SK-N-SH (cell line): ENCODE measurements at regions not wholly inside any gene's neighbourhood (a gene's known extent, or its start where the extent isn't known, plus 50 kb on each side); places are given as distances from the start of the nearest gene placed in this dataset.
"Not testable (repeated sequence)": the region's sequence is repeated elsewhere in the genome, so short reads cannot be mapped to it uniquely, and the experiment has no call there.

ENCODE experiments used
- CTCF ChIA-PET: fragments of 300-600, 350-600 bp; formaldehyde crosslinking; extraction: SDS; loops from one replicate; lab custom pipeline; 2021; lab: Yijun Ruan, JAX
- POLR2A ChIA-PET: fragments of 350-600 bp; sonication (Branson Sonifier 250); formaldehyde crosslinking; extraction: SDS; loops from one replicate; lab custom pipeline; 2020; ENCODE audit warnings: antibody characterized with exemption, inconsistent platforms; lab: Yijun Ruan, JAX
- DNase-seq: peaks from one replicate; pipeline ENCODE4 v3.0.0; 2012
- H2AFZ ChIP-seq: fragments of 200-600 bp; sonication (generic); 2 replicates; pipeline ENCODE4 v1.8.1; 2016; ENCODE audit warnings: antibody characterized with exemption, mild to moderate bottlenecking, low read depth
- H3F3A ChIP-seq: fragments of 200-600 bp; sonication (generic); replicated peaks from 2 replicates; pipeline ENCODE3; 2016; ENCODE audit warnings: antibody characterized with exemption, mild to moderate bottlenecking; ENCODE audit not compliant: insufficient read depth
- H3K27ac ChIP-seq, 2 experiments: fragments of 200-500 bp in 1 of 2; fragments of 200-600 bp in 1 of 2; sonication (Bioruptor generic) in 1 of 2; sonication (generic), shearing (Covaris generic) in 1 of 2; 2 replicates each; pipeline versions ENCODE4 v1.5.1 to v1.6.1; 2014 to 2016; ENCODE audit warnings: low read depth in 2 of 2, inconsistent platforms in 1 of 2, low read length in 1 of 2, mild to moderate bottlenecking in 1 of 2, mixed read lengths in 1 of 2
- H3K27me3 ChIP-seq: fragments of 200-600 bp; sonication (generic), shearing (Covaris generic); 2 replicates; pipeline ENCODE4 v1.6.1; 2016; ENCODE audit warnings: mixed run types; ENCODE audit not compliant: insufficient read depth
- H3K36me3 ChIP-seq, 2 experiments: fragments of 200-500 bp in 1 of 2; fragments of 200-600 bp in 1 of 2; sonication (Bioruptor generic) in 1 of 2; sonication (generic) in 1 of 2; replicated peaks in 1 of 2; 2 replicates each; pipeline versions ENCODE3 to v1.5.1; 2014 to 2016; ENCODE audit warnings: low read length in 1 of 2, mild to moderate bottlenecking in 1 of 2; ENCODE audit not compliant: insufficient read depth in 2 of 2, control insufficient read depth in 1 of 2
- H3K4me1 ChIP-seq, 2 experiments: fragments of 200-500 bp in 1 of 2; fragments of 200-600 bp in 1 of 2; sonication (Bioruptor generic) in 1 of 2; sonication (generic), shearing (Covaris generic) in 1 of 2; 2 replicates each; pipeline versions ENCODE4 v1.5.1 to v1.6.1; 2014 to 2016; ENCODE audit warnings: low read depth in 1 of 2, low read length in 1 of 2, mixed run types in 1 of 2; ENCODE audit not compliant: insufficient read depth in 2 of 2, control insufficient read depth in 1 of 2
- H3K4me2 ChIP-seq: fragments of 200-600 bp; sonication (generic), shearing (Covaris generic); 2 replicates; pipeline ENCODE4 v1.6.1; 2017; ENCODE audit warnings: mixed run types
- H3K4me3 ChIP-seq, 2 experiments: fragments of 200-500 bp in 1 of 2; fragments of 200-600 bp in 1 of 2; sonication (Bioruptor generic) in 1 of 2; sonication (generic), shearing (Covaris generic) in 1 of 2; 2 replicates each; pipeline versions ENCODE4 v1.5.1 to v1.8.1; 2014 to 2016; ENCODE audit warnings: low read depth in 2 of 2, inconsistent platforms in 1 of 2, low read length in 1 of 2, mild to moderate bottlenecking in 1 of 2, mixed read lengths in 1 of 2, moderate library complexity in 1 of 2
- H3K79me2 ChIP-seq: fragments of 200-600 bp; sonication (generic); 2 replicates; pipeline ENCODE4 v1.8.1; 2017; ENCODE audit warnings: mild to moderate bottlenecking; ENCODE audit not compliant: insufficient read depth
- H3K9ac ChIP-seq: fragments of 200-600 bp; sonication (generic); 2 replicates; pipeline ENCODE4 v1.6.1; 2017; ENCODE audit warnings: mixed run types
- H3K9me2 ChIP-seq: fragments of 200-600 bp; sonication (generic); 2 replicates; pipeline ENCODE4 v1.6.1; 2017; ENCODE audit warnings: mixed run types
- H3K9me3 ChIP-seq: fragments of 200-600 bp; sonication (generic); 2 replicates; pipeline ENCODE4 v1.6.1; 2017; ENCODE audit warnings: mixed run types, mild to moderate bottlenecking, moderate library complexity
- H4K20me1 ChIP-seq: fragments of 200-600 bp; sonication (generic); 2 replicates; pipeline ENCODE4 v1.6.1; 2017; ENCODE audit warnings: mild to moderate bottlenecking, mixed run types; ENCODE audit not compliant: insufficient read depth
- EP300 ChIP-seq, 2 experiments: IDR thresholded peaks; 2 replicates each; pipeline versions ENCODE4 v1.4.0 to v1.6.1; 2012; ENCODE audit warnings: borderline replicate concordance in 1 of 2, low read depth in 1 of 2, low read length in 1 of 2
- EZH2phosphoT487 ChIP-seq: fragments of 200-600 bp; sonication (generic); IDR thresholded peaks from 2 replicates; pipeline ENCODE4 v1.6.1; 2017; ENCODE audit warnings: low read depth, mixed run types, mild to moderate bottlenecking, antibody characterized with exemption, moderate library complexity, borderline replicate concordance
- GATA2 ChIP-seq: sonication (generic); formaldehyde crosslinking; IDR thresholded peaks from 2 replicates; pipeline ENCODE4 v1.5.0; 2020; ENCODE audit warnings: mild to moderate bottlenecking, missing genetic modification reagents
- MEF2A ChIP-seq: IDR thresholded peaks from 2 replicates; pipeline ENCODE4 v1.4.0; 2012; ENCODE audit warnings: low read depth, borderline replicate concordance
- NFIC ChIP-seq: IDR thresholded peaks from 2 replicates; pipeline ENCODE4 v1.4.0; 2012; ENCODE audit warnings: borderline replicate concordance
- POLR2AphosphoS5 ChIP-seq: IDR thresholded peaks from 2 replicates; pipeline ENCODE4 v1.6.1; 2012; ENCODE audit warnings: low read depth, low read length
- RAD21 ChIP-seq: IDR thresholded peaks from 2 replicates; pipeline ENCODE4 v1.6.1; 2012; ENCODE audit warnings: mild to moderate bottlenecking, low read length
- RXRA ChIP-seq: IDR thresholded peaks from 2 replicates; pipeline ENCODE4 v1.4.0; 2012; ENCODE audit warnings: low read depth, mild to moderate bottlenecking, borderline replicate concordance
- SMC3 ChIP-seq: IDR thresholded peaks from 2 replicates; pipeline ENCODE4 v1.6.1; 2012; ENCODE audit warnings: low read depth, low read length, improper control_type of control experiment
- TAF1 ChIP-seq: IDR thresholded peaks from 2 replicates; pipeline ENCODE4 v1.6.1; 2012; ENCODE audit warnings: low read depth, mild to moderate bottlenecking, low read length, moderate library complexity, borderline replicate concordance
- WGBS: methylation state at CpG from one replicate; pipeline ENCODE4 v1.1.6; 2017; ENCODE audit warnings: low lambda C conversion rate; 5-methylcytosine and 5-hydroxymethylcytosine counted together
- TF ChIP-seq, protein P1 (sequence below): fragments of 150-350 bp; IDR thresholded peaks from 2 replicates; pipeline ENCODE4 v1.6.1; 2017; ENCODE audit warnings: antibody characterized with exemption, low read length, low read depth, borderline replicate concordance
- TF ChIP-seq, protein P2 (sequence below): IDR thresholded peaks from 2 replicates; pipeline ENCODE4 v1.4.0; 2012; ENCODE audit warnings: low read depth, borderline replicate concordance
- TF ChIP-seq, protein P3 (sequence below): IDR thresholded peaks from 2 replicates; pipeline ENCODE4 v1.4.0; 2012; ENCODE audit warnings: low read depth, borderline replicate concordance
- TF ChIP-seq, protein P4 (sequence below): IDR thresholded peaks from 2 replicates; pipeline ENCODE4 v1.6.1; 2012; ENCODE audit warnings: mild to moderate bottlenecking, low read depth, low read length, moderate library complexity

DNA sequence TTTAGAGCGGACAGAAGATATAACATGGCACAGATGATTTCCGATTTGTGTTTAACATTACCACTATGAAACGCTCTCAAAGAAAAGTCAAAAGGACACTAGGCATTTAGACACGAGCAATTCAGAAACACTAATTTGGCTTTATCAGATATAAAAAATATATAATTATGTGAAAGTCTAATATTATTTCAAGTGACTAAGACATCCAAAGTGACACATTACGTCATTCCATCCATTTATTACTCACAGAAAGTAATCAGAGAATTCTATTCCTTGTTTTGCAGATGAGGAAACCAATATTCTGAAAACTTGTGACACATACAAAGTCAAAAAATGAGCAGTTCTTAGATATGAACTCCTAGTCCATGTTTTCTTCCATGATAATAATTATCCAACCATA, 250.8 kb upstream of the USP15 start:
- TF ChIP-seq POLR2AphosphoS5 (no peak), EZH2phosphoT487 (no peak), NFIC (no peak), TAF1 (no peak), SMC3 (no peak), MEF2A (no peak), RXRA (no peak), EP300 (IDR thresholded peaks at IDR 0.05; ENCODE audit: borderline replicate concordance in 1 of 2, low read depth in 1 of 2, low read length in 1 of 2) (no peak), RAD21 (no peak), GATA2 (CRISPR knock-in tag) (no peak)
- TF ChIP-seq, protein P1, sequence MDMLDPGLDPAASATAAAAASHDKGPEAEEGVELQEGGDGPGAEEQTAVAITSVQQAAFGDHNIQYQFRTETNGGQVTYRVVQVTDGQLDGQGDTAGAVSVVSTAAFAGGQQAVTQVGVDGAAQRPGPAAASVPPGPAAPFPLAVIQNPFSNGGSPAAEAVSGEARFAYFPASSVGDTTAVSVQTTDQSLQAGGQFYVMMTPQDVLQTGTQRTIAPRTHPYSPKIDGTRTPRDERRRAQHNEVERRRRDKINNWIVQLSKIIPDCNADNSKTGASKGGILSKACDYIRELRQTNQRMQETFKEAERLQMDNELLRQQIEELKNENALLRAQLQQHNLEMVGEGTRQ: no peak
- TF ChIP-seq, protein P2, sequence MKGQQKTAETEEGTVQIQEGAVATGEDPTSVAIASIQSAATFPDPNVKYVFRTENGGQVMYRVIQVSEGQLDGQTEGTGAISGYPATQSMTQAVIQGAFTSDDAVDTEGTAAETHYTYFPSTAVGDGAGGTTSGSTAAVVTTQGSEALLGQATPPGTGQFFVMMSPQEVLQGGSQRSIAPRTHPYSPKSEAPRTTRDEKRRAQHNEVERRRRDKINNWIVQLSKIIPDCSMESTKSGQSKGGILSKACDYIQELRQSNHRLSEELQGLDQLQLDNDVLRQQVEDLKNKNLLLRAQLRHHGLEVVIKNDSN: no peak
- TF ChIP-seq, protein P3, sequence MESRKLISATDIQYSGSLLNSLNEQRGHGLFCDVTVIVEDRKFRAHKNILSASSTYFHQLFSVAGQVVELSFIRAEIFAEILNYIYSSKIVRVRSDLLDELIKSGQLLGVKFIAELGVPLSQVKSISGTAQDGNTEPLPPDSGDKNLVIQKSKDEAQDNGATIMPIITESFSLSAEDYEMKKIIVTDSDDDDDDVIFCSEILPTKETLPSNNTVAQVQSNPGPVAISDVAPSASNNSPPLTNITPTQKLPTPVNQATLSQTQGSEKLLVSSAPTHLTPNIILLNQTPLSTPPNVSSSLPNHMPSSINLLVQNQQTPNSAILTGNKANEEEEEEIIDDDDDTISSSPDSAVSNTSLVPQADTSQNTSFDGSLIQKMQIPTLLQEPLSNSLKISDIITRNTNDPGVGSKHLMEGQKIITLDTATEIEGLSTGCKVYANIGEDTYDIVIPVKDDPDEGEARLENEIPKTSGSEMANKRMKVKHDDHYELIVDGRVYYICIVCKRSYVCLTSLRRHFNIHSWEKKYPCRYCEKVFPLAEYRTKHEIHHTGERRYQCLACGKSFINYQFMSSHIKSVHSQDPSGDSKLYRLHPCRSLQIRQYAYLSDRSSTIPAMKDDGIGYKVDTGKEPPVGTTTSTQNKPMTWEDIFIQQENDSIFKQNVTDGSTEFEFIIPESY: no peak
- TF ChIP-seq, protein P4, sequence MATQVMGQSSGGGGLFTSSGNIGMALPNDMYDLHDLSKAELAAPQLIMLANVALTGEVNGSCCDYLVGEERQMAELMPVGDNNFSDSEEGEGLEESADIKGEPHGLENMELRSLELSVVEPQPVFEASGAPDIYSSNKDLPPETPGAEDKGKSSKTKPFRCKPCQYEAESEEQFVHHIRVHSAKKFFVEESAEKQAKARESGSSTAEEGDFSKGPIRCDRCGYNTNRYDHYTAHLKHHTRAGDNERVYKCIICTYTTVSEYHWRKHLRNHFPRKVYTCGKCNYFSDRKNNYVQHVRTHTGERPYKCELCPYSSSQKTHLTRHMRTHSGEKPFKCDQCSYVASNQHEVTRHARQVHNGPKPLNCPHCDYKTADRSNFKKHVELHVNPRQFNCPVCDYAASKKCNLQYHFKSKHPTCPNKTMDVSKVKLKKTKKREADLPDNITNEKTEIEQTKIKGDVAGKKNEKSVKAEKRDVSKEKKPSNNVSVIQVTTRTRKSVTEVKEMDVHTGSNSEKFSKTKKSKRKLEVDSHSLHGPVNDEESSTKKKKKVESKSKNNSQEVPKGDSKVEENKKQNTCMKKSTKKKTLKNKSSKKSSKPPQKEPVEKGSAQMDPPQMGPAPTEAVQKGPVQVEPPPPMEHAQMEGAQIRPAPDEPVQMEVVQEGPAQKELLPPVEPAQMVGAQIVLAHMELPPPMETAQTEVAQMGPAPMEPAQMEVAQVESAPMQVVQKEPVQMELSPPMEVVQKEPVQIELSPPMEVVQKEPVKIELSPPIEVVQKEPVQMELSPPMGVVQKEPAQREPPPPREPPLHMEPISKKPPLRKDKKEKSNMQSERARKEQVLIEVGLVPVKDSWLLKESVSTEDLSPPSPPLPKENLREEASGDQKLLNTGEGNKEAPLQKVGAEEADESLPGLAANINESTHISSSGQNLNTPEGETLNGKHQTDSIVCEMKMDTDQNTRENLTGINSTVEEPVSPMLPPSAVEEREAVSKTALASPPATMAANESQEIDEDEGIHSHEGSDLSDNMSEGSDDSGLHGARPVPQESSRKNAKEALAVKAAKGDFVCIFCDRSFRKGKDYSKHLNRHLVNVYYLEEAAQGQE: no peak
- TF ChIP-seq, all 33 proteins: peak for 0
- Histone ChIP-seq H4K20me1 (no peaks in the 10 kb centered on the region), H3K9me2 (no peaks in the 10 kb centered on the region), H3K4me2 (no peak overlapping the region), H3K36me3 (no peaks in the 10 kb centered on the region), H3K27ac (no peak overlapping the region), H2AFZ (no peak overlapping the region), H3K79me2 (no peaks in the 10 kb centered on the region), H3K4me3 (no peak overlapping the region), H3K9ac (no peak overlapping the region), H3F3A (no peaks in the 10 kb centered on the region), H3K4me1 (no peaks in the 10 kb centered on the region), H3K9me3 (no peaks in the 10 kb centered on the region), H3K27me3 (no peaks in the 10 kb centered on the region)
- no peak for DNase-seq
- 30% methylated on average over 5 of the region's 5 CpGs for WGBS
- CTCF ChIA-PET: no interaction called here
- POLR2A ChIA-PET: no interaction called here

DNA sequence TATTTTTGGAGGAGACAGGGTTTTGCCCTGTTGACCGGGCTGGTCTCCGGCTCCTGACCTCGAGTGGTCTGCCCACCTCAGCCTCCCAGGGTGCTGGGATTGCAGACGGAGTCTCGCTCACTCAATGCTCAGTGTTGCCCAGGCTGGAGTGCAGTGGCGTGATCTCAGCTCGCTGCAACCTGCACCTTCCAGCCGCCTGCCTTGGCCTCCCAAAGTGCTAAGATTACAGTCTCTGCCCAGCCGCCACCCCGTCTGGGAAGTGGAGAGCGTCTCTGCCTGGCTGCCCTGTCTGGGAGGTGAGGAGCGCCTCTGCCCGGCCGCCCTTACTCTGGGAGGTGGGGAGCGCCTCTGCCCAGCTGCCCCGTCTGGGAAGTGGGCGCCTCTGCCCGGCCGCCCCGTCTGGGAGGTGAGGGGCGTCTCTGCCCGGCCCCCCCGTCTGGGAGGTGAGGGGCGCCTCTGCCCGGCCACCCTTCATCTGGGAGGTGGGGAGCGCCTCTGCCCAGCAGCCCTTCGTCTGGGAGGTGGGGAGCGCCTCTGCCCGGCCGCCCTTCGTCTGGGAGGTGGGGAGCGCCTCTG, 249.8 kb upstream of the USP15 start:
- CTCF ChIA-PET, H4K20me1 ChIP-seq, H2AFZ ChIP-seq, H3K4me1 ChIP-seq, H3F3A ChIP-seq, H3K4me2 ChIP-seq, H3K36me3 ChIP-seq, H3K27me3 ChIP-seq, H3K9me2 ChIP-seq, H3K27ac ChIP-seq, H3K79me2 ChIP-seq, H3K4me3 ChIP-seq, DNase-seq, POLR2A ChIA-PET, H3K9me3 ChIP-seq, H3K9ac ChIP-seq: not testable (repeated sequence)
- 16% methylated on average over 3 of the region's 32 CpGs for WGBS

DNA sequence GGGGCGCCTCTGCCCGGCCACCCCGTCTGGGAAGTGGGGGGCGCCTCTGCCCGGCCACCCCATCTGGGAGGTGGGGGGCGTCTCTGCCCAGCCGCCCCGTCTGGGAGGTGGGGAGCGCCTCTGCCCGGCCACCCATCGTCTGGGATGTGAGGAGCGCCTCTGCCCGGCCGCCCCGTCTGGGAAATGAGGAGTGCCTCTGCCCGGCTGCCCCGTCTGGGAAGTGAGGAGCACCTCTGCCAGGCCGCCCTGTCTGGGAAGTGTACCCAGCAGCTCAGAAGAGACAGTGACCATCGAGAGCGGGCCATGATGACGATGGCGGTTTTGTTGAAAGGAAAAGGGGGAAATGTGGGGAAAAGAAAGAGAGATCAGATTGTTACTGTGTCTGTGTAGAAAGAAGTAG, 249.2 kb upstream of the USP15 start:
- H3K79me2 ChIP-seq, CTCF ChIA-PET, H3K9me2 ChIP-seq, H3K27ac ChIP-seq, H3F3A ChIP-seq, H3K9ac ChIP-seq, H2AFZ ChIP-seq, H3K36me3 ChIP-seq, H4K20me1 ChIP-seq, H3K4me1 ChIP-seq, H3K9me3 ChIP-seq, H3K4me2 ChIP-seq, POLR2A ChIA-PET, DNase-seq, H3K4me3 ChIP-seq, H3K27me3 ChIP-seq: not testable (repeated sequence)
- 41% methylated on average over 8 of the region's 22 CpGs for WGBS
